GM19455 (cell line): ENCODE measurements at regions not wholly inside any gene's neighbourhood (a gene's known extent, or its start where the extent isn't known, plus 50 kb on each side); places are given as distances from the start of the nearest gene placed in this dataset.
"Not testable (repeated sequence)": the region's sequence is repeated elsewhere in the genome, so short reads cannot be mapped to it uniquely, and the experiment has no call there.

Source experiments
- ATAC-seq: cut with Tn5 transposase; IDR thresholded peaks from one replicate; pipeline ENCODE4 v1.9.1; 2021; ENCODE audit not compliant: unreplicated experiment

DNA sequence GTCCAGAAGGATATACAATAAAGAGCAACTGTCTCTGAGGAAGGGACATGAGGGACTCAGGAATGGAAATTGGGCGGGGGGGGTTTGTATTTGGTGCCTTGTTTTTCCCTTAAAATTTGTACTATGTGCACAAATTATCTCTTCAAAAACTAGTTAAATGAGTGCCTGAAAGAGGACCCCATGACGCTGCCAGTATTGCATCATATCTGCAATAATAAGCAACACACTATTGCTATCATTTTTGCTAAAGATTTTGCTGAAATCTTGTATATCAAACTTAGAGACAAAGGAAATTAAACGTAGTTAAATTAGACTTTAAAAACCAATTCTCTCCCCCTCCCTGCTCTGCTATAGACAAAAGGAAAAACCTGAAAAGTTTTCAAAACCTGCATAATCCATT is 89.7 kb upstream of the SLC30A5 start:
- no peak for ATAC-seq

GRCh38 chr5:69004676-69005075 is 89.1 kb upstream of the SLC30A5 start:
- no peak for ATAC-seq

DNA sequence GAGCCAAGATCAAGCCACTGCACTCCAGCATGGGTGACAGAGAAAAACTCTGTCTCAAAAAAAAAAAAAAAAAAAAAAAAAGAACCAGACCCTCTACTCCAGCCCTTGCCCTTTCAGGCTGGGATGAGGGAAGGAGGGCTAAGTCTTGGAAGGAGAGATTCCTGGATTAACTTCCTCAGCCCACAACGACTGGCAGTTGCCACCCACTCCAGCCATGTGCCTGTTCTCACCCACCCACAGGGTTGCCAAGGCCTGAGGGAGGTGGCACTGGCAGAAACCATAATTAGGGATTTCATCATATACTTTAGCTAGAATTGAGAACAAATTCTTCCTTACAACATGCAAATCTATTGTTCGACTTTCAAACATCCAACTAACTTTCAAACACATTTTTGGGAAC is 87.8 kb upstream of the SLC30A5 start:
- ATAC-seq, result no peak

DNA sequence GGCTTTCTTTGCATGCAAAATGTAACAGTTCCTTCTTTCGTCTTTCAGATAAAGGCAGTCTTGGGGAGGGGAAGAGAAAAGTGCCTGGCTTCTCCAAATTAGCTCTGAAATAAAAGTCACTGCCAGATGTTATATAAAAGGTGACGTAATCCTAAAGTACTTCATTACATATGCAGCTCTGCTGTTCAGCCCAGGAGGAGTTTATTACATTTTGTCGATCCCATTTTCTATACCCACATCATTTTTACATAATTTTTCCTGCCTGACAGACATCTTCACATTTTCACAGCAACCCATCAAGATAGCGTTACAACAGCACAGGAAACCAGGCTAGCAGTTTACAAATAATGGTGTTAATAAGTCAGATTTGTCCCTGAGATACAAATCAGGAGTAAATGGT is 86.7 kb upstream of the SLC30A5 start:
- ATAC-seq, result no peak

GRCh38 chr5:69007726-69008368 is 86.0 kb upstream of the SLC30A5 start:
- ATAC-seq, result peak; percentile 84

DNA sequence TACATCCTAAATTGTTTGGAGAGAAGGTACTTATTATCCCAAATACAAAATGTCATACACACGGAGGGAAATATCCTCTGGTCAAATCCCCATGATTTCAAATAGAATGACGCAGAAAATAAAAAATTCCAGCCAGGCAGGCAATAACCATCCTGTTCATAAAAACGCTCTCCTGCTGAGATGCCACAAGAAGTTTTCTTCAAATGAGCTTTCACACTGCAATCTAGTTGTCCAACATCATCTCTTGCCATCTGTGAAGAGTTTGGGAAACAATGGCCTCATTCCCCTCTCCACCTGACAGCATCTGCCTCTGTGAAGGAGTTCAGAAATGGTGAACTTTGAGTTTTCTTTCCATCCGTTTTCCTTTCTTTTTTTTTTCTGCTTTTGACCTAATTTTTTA is 83.3 kb upstream of the SLC30A5 start:
- no peak for ATAC-seq

DNA sequence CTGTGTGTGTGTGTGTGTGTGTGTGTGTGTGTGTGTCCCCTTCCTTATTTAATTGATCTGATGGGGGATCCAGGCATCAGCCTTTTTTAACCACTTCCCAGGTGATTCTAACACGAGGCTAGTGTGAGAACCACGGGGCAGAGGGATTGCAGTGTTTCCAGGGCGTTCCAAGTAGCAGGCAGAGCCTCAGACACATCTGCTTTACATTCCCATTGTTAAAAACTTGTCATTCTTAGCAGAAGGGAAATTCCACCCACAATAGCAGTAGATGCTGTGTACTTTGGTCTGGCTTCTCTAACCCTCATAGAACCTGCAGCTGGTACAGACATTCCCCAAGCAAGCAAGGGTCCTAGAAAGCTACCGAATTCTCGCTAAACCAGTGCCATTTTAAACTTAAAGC is 81.9 kb upstream of the SLC30A5 start:
- ATAC-seq, result no peak

- no peak for ATAC-seq
Observed at GRCh38 chr5:69013481-69013880, 80.3 kb upstream of the SLC30A5 start.

DNA sequence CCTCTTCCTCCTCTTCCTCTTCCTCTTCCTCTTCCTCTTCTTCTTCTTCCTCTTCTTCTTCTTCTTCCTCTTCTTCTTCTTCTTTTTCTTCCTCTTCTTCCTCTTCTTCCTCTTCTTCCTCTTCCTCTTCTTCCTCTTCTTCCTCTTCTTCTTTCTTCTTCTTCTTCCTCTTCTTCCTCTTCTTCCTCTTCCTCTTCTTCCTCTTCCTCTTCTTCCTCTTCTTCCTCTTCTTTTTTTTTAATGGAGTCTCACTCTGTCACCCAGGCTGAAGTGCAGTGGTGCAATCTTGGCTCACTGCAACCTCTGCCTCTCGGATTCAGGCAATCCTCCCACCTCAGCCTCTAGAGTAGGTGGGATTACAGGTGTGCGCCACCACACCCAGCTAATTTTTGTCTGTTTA is 79.8 kb upstream of the SLC30A5 start:
- ATAC-seq, result not testable (repeated sequence)

DNA sequence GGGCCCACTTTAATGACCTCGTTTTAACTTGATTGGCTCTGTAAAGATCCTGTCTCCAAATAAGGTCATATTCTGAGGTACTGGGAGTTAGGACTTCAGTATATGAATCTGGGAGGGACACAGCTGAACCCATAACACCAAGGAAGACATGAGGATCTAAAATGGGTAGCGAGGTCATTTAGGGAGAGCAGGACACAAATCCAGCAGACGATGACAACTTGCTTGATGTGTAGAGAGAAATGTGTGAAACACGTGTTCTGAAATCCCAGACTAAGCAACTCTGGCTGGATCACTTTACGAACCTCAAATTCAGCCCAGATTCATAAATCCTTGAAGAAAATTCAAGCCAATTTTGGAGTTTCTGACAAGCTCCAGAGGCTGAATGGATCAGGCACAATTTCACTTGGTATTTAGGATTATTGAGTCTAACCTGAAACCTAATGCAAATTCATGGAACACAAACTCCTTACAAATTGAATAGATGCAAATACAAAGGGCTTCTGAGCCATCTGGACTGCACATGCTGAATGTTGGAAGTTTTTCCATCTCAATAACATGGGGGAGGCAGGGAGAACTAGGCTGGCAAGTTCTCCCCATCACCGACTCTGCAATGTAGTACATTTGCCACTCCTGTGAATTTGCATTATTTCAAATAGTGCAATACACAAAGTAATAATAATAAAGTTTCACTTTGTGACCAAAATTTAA is 74.0 kb upstream of the SLC30A5 start:
- no peak for ATAC-seq

DNA sequence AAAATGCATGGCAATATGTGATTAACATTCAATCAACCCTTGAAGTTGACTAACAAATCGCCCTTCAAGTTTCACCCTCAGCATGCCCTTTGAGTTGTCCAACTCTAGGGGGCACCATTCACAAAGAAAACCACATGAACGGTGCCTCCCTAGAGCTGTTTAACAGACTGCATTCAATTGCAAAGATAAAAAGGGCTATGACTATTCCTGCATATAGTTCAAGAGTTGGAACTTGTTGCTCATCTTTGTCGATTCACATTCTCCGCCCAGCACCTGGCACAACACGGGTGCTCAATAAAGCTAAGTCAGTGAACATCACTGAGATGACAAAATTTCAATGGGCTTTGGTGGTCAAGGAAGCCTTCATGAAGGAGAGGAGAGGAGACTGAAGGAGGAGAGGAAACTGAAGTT is 69.6 kb upstream of the SLC30A5 start:
- no peak for ATAC-seq

DNA sequence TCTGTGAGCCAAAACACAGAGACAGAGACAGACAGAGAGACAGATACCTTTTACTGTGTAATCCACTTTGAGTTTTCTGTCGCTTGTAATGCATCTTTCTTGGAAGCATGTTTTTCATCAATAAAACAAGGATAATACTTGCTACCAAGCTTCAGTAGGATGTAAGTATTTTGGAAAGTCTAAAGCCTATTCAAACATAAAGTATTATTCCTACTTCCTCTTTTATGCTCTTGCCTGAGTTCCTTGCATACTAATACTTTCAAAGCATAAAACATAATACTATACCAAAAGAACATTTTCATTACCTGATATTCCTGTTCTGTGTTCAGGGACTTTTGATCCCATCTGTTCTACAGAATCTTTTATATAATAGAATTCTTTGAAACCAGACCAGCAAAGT is 64.5 kb upstream of the SLC30A5 start:
- no peak for ATAC-seq

DNA sequence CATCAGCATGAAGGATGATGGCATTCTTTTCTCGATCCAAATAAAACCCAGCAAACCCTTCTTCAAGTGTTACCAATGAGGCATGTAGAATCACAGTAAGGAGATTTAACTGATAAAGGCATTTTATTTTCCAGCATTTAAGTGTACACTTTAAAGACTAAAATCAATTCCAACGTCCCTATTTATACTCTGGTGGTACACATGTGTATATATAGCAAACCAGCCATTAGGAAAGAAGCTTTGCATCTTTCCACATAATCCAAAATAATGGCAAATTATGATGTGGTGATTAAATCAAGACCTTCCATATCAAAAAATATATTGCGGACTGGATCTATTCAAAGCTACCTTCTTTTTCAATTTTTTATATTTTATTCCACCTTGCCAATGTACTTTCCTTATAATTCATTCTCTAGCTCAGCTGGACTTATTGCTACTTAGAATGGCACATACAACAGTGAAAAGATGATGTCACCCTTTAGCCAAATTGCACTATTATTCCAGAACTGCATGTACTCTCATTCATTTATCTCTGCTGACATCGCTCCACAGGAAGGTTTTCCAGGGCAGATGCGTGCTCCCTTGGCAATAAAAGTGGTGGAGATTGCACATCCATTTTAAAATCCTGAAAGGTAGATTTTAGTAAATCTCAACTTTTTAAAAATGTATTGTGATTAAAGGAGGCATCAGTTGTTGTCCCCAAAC is 63.3 kb upstream of the SLC30A5 start:
- ATAC-seq, result no peak

- no peak for ATAC-seq
Observed at GRCh38 chr5:69032009-69032408, 61.8 kb upstream of the SLC30A5 start.

DNA sequence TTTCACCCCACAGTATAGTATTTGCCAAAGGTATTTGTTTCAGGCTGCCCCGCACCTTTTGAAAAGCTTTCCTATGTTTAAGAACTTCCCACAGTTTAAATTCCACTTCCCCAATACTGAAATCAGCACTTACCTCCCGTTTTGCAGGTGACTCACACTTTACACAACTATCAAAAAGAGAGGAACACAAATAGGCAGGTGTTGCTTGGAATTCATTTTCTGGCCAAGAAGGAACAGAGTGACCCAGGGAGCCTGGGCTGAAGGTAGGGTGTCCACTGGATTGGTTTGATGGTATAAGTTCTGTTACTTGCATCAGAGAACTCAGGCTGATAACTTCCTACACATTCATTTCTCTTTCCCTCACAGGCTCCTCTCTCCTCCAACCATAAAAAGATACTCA is 60.1 kb upstream of the SLC30A5 start:
- no peak for ATAC-seq

DNA sequence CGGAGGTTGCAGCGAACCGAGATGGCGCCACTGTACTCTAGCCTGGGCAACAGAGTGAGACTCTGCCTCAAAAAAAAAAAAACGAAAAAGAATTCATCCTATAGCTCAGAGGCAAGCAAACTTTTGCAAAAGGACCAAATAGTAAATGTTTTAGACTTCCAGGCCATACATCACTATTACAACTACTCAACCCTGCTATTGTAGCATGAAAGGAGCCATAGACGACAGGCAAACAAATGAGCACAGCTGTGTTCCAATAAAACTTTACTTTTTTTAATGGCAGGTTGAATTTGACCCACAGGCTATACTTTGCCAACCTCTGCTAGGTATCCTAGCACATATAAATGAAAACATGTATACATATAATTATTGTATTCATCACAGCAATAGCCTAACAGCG is 58.9 kb upstream of the SLC30A5 start:
- no peak for ATAC-seq

DNA sequence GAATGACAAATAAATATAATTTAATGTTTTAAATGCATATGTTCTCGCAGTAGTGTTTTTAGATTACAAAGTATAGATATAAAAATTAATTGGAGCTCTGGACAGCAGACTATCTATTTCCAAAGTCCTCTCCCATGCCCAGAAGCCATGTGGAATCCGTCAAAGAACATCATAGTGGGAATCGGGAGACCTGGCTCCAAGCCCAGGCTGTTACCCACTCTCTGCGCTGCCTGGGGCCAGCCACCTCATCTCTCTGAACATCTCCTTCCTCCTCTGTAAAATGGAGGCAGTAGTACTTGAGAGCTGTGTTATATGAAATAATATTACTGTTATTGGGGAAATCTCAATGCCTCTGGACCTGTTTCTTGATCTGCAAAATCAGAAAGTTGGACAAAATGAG is 58.1 kb upstream of the SLC30A5 start:
- ATAC-seq, result no peak

- no peak for ATAC-seq
Observed at GRCh38 chr5:69038539-69038938, 55.3 kb upstream of the SLC30A5 start.

DNA sequence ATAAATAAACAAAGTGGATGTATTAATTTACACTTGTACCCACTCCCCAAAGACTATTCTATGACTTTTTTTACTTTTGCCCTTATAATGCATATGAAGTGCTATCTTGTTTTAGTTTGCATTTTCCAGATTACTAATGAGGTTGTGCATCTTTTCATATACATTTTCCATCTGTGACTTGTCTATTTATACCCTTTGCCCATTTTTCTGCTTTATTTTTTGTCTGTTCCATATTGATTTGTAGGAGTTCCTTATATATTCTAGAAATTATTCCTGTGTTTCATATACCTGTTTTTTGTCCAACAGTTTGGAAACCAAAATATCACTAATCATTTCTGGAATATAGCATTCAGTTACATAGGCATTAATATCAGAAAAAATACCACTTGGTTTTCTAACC is 54.0 kb upstream of the SLC30A5 start:
- no peak for ATAC-seq

GRCh38 chr5:69042500-69042899 is 51.3 kb upstream of the SLC30A5 start:
- peak; percentile 30 for ATAC-seq

GRCh38 chr5:69042915-69043654 is 50.7 kb upstream of the SLC30A5 start:
- peak; percentile 97 for ATAC-seq

GRCh38 chr5:69043655-69043996 is 50.2 kb upstream of the SLC30A5 start:
- ATAC-seq, result no peak
